Body of pancreas (tissue), 4 donors: ENCODE measurements at regions not wholly inside any gene's neighbourhood (a gene's known extent, or its start where the extent isn't known, plus 50 kb on each side); places are given as distances from the start of the nearest gene placed in this dataset.

Source experiments
- POLR2A ChIP-seq, 3 donors: fragments of 450-650 bp; IDR thresholded peaks; one replicate each; pipeline ENCODE4 v1.6.1; 2016; ENCODE audit warnings: antibody characterized with exemption in 3 of 3, mild to moderate bottlenecking in 2 of 3
- TF ChIP-seq, protein P1 (sequence below), 7 experiments: fragments of 450-650 bp in 4 of 7; fragments of 200-600 bp in 3 of 7; sonication (generic) in 3 of 7; IDR thresholded peaks; one replicate each; pipeline ENCODE4 v1.5.1; 2016 to 2019; ENCODE audit warnings: antibody characterized with exemption in 7 of 7

DNA sequence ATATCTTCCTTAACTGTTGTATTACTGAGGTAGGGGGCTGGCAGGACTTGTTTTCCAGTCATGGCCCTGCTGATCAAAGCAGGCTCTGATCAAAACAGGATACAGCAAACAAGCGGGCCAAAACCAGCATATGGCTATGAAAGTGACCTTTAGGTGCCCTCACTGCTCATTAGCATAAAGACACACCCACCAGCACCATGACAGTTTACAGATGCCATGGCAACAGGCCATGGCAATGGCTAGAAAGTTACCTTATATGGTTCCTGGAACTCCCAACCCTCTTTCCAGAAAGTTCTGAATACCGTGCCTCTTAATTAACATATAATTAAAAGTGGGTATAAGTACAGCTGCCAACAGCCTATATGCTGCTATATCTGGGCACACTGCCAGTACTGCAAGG lies 551.4 kb upstream of the SGCG start:
- TF ChIP-seq POLR2A (IDR thresholded peaks at IDR 0.05) = no peak
- TF ChIP-seq, protein P1, sequence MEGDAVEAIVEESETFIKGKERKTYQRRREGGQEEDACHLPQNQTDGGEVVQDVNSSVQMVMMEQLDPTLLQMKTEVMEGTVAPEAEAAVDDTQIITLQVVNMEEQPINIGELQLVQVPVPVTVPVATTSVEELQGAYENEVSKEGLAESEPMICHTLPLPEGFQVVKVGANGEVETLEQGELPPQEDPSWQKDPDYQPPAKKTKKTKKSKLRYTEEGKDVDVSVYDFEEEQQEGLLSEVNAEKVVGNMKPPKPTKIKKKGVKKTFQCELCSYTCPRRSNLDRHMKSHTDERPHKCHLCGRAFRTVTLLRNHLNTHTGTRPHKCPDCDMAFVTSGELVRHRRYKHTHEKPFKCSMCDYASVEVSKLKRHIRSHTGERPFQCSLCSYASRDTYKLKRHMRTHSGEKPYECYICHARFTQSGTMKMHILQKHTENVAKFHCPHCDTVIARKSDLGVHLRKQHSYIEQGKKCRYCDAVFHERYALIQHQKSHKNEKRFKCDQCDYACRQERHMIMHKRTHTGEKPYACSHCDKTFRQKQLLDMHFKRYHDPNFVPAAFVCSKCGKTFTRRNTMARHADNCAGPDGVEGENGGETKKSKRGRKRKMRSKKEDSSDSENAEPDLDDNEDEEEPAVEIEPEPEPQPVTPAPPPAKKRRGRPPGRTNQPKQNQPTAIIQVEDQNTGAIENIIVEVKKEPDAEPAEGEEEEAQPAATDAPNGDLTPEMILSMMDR (IDR thresholded peaks at IDR 0.05) = no peak
